ENCODE measurements at regions not wholly inside any gene's neighbourhood (a gene's known extent, or its start where the extent isn't known, plus 50 kb on each side); places are given as distances from the start of the nearest gene placed in this dataset.
"Not testable (repeated sequence)": the region's sequence is repeated elsewhere in the genome, so short reads cannot be mapped to it uniquely, and the experiment has no call there.

- DNase-seq (ENCODE audit: low spot score) = not testable (repeated sequence)
These were observed 62.1 kb upstream of the SMURF2 start for GRCh38 chr17:64724246-64724645.

GRCh38 chr17:64723781-64724180 is 61.7 kb upstream of the SMURF2 start:
- no peak for DNase-seq (ENCODE audit: low spot score)

DNA sequence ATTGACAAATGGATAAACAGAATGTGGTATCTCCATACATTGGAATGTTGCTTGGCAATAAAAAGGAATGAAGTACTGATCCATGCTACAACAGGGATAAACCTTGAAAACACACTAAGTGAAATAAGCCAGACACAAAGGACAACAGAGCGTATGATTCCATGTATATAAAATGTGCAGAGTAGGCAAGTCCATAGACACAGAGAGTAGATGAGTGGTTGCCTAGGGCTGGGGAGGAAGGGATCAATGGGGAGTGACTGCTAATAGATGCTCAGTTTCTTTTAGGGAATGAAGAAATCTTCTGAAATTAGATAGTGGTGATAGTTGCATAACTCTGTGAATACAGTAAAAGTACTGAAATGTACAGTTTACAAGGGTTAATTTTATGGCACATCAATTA is 59.4 kb upstream of the SMURF2 start:
- DNase-seq (ENCODE audit: low spot score) = not testable (repeated sequence)

DNA sequence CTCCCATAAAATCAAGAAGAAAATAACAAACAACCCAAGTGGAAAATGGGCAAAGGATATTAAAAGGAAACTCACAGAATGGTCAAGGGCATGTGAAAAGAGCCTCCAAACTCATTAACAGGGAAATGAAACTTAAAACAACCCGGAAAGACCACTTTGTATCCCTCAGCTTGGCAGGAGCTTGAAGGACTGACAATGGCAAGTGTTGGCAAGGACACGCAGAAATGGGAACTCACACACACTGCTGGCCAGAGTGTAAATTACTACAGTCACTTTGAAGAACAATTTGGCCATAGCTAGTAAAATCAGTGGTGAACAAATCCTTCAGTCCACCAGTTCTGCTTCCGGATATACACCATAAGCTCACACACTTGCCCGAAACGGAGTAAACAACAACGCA is 58.1 kb upstream of the SMURF2 start:
- not testable (repeated sequence) for DNase-seq (ENCODE audit: low spot score)

DNA sequence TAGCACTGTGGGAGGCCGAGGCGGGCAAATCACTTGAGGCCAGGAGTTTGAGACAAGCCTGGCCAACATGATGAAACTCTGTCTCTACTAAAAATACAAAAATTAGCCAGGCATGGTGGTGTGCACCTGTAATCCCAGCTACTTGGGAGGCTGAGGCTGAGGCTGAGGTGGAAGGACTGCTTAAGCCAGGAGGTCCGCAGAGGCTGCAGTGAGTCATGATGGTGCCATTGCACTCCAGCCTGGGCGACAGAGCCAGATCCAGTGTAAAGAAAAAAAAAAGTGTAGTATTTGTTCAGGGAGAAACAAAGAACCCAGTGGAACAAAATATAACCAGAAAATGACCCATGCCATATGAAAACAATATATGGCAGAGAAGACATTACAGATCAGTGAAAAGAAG is 57.4 kb upstream of the SMURF2 start:
- DNase-seq (ENCODE audit: low spot score) = not testable (repeated sequence)

GRCh38 chr17:64718816-64719215 is 56.7 kb upstream of the SMURF2 start:
- DNase-seq (ENCODE audit: low spot score) = not testable (repeated sequence)

DNA sequence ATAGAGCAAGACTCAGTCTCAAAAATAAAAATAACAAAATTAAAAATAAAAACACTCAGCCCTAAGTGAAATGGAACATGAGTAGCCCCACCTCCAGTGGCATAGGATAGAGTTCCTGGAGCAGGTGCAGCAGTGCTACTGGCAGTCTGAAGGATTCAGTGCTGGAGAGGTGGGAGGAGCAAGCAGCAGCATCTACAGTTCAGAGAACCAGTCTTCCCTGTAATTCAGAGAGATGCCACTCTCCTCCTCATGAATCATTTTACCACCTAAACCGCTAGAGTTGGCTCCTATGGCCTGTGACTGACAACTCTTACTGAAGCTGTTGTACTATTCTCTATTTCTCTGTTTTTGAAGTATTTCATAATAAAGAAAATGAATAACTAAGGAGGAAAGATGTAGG is 56.0 kb upstream of the SMURF2 start:
- DNase-seq (ENCODE audit: low spot score) = no peak

DNA sequence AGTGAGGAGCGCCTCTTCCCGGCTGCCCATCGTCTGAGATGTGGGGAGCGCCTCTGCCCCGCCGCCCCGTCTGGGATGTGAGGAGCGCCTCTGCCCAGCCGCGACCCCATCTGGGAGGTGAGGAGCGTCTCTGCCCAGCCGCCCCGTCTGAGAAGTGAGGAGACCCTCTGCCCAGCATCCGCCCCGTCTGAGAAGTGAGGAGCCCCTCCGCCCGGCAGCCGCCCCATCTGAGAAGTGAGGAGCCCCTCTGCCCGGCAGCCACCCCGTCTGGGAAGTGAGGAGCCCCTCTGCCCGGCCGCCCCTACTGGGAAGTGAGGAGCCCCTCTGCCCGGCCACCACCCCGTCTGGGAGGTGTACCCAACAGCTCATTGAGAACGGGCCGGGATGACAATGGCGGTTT is 54.4 kb upstream of the SMURF2 start:
- DNase-seq (ENCODE audit: low spot score) = not testable (repeated sequence)

DNA sequence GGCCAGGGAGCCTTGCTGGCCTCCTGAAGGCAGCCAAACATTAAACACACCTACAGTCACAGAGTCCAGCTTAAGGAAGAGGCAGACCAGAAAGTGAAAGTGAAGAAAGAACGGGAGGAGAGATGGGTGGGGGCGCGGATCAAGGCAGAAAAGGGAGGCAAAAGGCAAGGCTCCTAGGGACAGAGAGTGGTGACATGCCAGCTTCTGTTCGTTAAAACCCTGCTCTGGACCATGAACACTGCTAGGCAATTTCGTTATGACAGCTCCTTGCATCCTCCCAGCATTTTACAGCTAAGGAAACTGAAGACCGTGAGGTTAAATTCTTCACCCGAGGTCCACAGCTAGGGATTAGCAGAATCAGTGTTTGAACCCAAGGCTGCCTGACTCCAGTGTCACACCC is 51.7 kb upstream of the SMURF2 start:
- DNase-seq (ENCODE audit: low spot score) = not testable (repeated sequence)

DNA sequence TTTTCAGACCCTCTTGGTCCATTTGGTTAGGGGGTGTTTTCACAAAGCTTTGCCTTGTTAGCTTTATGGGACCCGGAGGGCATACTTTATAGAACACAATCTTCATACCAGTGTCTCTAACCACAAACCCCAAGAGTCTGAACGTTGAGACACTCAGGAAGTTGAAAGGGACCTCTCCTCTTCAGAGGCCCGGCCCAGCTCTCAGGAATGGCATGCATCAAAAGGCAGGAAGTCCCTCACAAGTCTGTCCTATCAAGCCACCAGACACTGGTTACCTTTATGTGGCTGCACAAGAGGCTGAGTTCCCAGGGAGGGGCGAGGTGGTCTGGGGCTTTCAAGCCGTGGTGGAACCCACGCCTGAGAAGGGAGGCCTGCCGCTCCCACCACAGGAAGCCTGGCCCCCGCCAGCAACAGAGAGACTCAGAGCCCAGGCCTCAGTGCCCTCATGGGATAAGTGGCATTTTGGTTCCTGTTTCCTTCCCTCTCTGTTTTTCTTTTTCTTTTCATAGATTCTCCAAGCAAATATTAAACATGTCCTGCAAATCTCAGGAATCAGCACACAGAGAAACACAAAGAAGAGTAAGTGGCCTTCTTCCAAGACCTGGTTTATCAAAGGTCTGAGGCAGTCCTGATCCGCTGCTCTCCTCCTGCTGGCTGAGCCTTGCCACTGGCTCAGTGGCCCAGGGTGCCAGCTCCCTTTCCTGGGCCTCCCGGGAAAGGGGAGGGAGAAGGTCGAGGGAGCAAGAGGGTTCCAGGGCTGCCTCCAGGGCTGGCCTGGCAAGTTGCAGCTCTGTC is 50.6 kb upstream of the SMURF2 start:
- not testable (repeated sequence) for DNase-seq (ENCODE audit: low spot score)

All from HuH-7.5 (cell line).